ENCODE measurements at regions not wholly inside any gene's neighbourhood (a gene's known extent, or its start where the extent isn't known, plus 50 kb on each side); places are given as distances from the start of the nearest gene placed in this dataset.

DNA sequence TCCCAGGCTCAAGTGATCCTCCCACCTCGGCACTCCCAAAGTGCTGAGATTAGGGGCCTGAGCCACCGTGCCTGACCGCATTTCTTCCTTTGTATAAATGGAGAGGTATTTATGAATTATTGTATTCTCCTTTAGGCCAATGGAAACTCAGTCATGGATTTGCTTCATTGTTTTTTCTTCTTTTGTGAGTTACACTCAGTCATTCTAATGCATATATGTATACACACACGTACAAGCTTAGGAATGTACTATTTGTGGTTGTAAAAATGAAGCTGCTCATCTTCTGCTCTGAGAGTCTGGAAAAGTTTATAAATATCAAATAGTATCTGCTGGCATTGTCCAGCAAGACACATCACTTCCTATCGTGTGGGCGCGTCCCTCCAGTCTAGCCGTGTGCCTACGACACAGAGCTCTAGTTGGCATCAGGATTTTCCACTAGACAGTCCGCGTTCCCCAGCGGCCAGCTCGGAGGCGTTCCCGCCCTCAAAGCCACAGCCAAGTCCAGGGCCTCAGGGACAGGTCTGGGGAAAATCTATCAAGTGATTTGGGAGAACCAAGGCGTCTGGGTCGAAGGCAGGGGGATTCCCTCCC lies 215.2 kb downstream of the NFATC2 start:
- Mint-ChIP-seq H3K27me3 (ENCODE audit: low read depth, poor library complexity) (peaks cover 3% of the 10 kb centered on the region), H3K36me3 (ENCODE audit: low read depth) (no peaks in the 10 kb centered on the region), H3K27ac (no peak overlapping the region), H3K4me1 (peaks cover 30% of the 10 kb centered on the region), H3K4me3 (no peak overlapping the region), H3K9me3 (no peaks in the 10 kb centered on the region)
- TF ChIP-seq, protein P1, sequence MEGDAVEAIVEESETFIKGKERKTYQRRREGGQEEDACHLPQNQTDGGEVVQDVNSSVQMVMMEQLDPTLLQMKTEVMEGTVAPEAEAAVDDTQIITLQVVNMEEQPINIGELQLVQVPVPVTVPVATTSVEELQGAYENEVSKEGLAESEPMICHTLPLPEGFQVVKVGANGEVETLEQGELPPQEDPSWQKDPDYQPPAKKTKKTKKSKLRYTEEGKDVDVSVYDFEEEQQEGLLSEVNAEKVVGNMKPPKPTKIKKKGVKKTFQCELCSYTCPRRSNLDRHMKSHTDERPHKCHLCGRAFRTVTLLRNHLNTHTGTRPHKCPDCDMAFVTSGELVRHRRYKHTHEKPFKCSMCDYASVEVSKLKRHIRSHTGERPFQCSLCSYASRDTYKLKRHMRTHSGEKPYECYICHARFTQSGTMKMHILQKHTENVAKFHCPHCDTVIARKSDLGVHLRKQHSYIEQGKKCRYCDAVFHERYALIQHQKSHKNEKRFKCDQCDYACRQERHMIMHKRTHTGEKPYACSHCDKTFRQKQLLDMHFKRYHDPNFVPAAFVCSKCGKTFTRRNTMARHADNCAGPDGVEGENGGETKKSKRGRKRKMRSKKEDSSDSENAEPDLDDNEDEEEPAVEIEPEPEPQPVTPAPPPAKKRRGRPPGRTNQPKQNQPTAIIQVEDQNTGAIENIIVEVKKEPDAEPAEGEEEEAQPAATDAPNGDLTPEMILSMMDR (IDR thresholded peaks at IDR 0.05) = no peak
- no peak for DNase-seq

DNA sequence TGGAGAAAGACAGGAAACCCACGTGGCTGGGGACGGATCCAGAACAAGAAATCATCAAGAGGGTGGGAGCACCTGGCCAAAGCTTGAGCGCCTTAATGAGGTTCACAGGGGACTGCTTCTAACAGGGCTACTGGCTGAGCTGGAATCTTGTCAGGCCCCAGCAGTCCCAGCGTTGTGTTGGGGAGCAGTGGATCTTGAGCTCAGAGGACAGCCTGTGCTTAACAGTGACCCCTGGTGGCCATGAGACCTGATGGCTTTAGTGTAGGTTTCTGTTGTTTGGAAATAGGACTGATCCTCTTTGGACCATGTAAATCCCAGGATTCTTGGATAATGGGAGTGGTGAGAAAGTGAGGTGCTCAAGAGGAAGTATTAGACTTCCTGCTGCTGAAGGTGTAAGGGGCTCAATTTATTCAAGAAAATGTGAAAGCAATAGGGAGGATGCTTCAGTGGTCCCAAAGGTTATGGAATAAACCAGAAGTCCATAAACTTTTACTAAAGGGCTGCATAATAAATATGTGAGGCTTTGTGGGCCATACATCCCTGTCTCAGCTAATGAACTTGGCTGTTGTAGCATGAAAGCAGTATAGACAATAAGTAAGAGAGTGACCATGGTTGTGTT lies 216.2 kb downstream of the NFATC2 start:
- TF ChIP-seq, protein P1 (IDR thresholded peaks at IDR 0.05) = peak; percentile 69
- no peaks in the 10 kb centered on the region for H3K9me3 Mint-ChIP-seq
- DNase-seq = peak; percentile 66
- H3K4me3 Mint-ChIP-seq = no peak overlapping the region
- peaks cover 40% of the 10 kb centered on the region for H3K4me1 Mint-ChIP-seq
- no peaks in the 10 kb centered on the region for H3K36me3 Mint-ChIP-seq (ENCODE audit: low read depth)
- H3K27me3 Mint-ChIP-seq (ENCODE audit: low read depth, poor library complexity) = peaks cover 3% of the 10 kb centered on the region
- H3K27ac Mint-ChIP-seq = no peak overlapping the region

DNA sequence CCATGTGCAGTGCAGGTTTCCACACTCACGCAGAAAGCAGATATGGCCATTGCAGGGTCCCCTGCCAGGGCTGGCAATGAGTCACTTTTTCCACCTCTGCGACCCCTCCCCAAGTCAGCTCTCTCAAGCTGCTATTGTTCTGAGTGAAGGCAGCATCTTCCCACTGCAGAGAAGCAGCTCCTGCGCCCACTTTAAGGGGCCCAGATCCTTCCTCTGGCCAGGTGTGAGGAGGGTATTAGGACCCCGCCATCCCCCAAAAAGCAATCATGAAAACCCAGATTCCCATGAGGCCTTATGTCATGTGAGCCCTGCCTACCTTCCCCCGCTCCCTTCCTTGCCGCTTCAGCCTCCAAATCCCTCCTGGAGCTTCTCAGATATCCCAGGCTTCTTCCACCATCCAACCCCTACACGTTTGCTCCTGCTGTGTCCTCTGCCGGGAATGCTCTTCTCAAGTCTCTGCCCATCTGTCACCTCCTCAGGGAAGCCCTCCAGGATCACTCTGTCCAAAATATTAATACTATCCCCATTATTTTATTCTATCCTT lies 220.3 kb downstream of the NFATC2 start:
- H3K27ac Mint-ChIP-seq = peak overlapping the region; percentile 12
- no peak overlapping the region for H3K4me3 Mint-ChIP-seq
- peaks cover 4% of the 10 kb centered on the region for H3K27me3 Mint-ChIP-seq (ENCODE audit: low read depth, poor library complexity)
- H3K4me1 Mint-ChIP-seq = peaks cover 63% of the 10 kb centered on the region
- no peaks in the 10 kb centered on the region for H3K9me3 Mint-ChIP-seq
- TF ChIP-seq, protein P1 (IDR thresholded peaks at IDR 0.05) = no peak
- peak; percentile 12 for DNase-seq
- no peaks in the 10 kb centered on the region for H3K36me3 Mint-ChIP-seq (ENCODE audit: low read depth)

DNA sequence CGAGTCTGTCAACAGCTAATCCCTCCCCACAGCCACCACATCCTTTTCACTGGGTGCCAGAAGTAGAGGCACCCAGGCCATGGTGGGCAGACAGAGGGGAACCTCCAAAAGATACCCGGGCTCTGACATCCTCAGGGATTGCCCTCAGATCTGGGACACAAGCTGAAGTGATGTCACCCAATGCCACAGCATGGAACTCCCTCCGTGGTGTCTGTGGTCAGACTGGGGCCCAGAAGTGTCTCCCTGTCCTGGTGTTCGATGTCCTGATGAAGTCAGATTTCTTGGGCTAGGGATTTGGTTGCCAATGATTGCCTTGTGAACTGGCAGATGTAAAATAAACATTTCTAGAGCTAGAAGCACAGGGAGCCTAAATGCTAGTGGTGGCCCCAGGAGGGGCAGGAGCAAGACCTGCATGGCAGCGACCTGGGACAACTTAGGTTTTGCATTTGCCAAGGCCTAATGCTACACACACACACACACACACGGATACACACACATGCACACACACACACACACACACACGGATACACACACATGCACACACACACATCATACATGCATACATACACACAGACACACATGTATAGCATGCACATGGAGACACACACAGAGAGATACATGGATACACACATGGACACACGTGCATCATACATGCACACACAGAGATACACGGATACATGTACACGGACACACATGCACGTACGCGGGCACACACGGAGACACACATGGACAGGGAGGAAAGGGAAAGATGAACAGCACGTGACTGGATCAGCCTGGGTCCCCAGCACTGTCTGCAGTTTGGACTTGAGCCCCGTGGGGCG lies 221.0 kb downstream of the NFATC2 start:
- Mint-ChIP-seq H3K4me3 (no peak overlapping the region), H3K4me1 (peaks cover 64% of the 10 kb centered on the region), H3K9me3 (no peaks in the 10 kb centered on the region), H3K27me3 (ENCODE audit: low read depth, poor library complexity) (peaks cover 7% of the 10 kb centered on the region), H3K36me3 (ENCODE audit: low read depth) (no peaks in the 10 kb centered on the region), H3K27ac (peak overlapping the region; percentile 72)
- no peak for DNase-seq
- TF ChIP-seq, protein P1 (IDR thresholded peaks at IDR 0.05) = no peak

DNA sequence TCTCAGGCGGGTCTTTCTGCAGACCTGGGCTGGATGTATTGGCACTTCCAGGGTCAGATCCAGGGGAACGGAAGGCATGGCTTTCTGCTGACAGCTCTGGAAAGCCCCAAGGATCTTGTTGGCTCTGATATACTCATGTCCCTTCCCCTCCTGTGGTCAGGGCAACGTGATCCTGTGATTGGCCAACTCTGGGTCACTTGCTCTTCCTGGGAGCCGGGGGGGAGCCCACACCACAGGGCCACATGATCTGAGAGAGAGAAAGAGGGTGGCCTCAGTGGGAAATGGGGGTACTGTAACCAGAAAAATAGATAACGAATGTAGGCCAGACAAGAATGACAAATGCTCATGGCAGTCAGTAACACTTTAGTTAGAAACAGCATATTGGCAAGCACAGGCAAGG lies 223.0 kb downstream of the NFATC2 start:
- DNase-seq = no peak
- Mint-ChIP-seq H3K27me3 (ENCODE audit: low read depth, poor library complexity) (peaks cover 11% of the 10 kb centered on the region), H3K4me1 (peaks cover 56% of the 10 kb centered on the region), H3K36me3 (ENCODE audit: low read depth) (no peaks in the 10 kb centered on the region), H3K27ac (peak overlapping the region; percentile 88), H3K4me3 (no peak overlapping the region), H3K9me3 (peaks cover 8% of the 10 kb centered on the region)
- TF ChIP-seq, protein P1 (IDR thresholded peaks at IDR 0.05) = no peak

All from nephron progenitor cell (in vitro differentiated cells).